Stomach (tissue), 8 donors: ENCODE measurements at regions not wholly inside any gene's neighbourhood (a gene's known extent, or its start where the extent isn't known, plus 50 kb on each side); places are given as distances from the start of the nearest gene placed in this dataset.

Source experiments
- DNase-seq, 2 donors: peaks; one replicate each; pipeline versions ENCODE4 v3.0.0 to v3.0.0-alpha.2; 2013 to 2019
- H3K27ac ChIP-seq, 5 donors: fragments of 200-600 bp in 4 of 5; sonication (generic) in 4 of 5; one replicate each; pipeline ENCODE4 v1.5.1; 2013 to 2019; ENCODE audit warnings: mild to moderate bottlenecking in 1 of 5, moderate library complexity in 1 of 5
- H3K27me3 ChIP-seq, 3 donors: fragments of 200-600 bp; sonication (generic); one replicate each; pipeline ENCODE4 v1.5.1; 2017 to 2019; ENCODE audit warnings: mixed run types in 1 of 3
- H3K36me3 ChIP-seq, 4 donors: fragments of 200-600 bp; sonication (generic); 1 replicate in 3 of 4; 2 replicates in 1 of 4; pipeline ENCODE4 v1.5.1; 2016 to 2019
- H3K4me1 ChIP-seq, 4 donors: fragments of 200-600 bp; sonication (generic); one replicate each; pipeline ENCODE4 v1.5.1; 2016 to 2019
- H3K4me3 ChIP-seq, 4 donors: fragments of 200-600 bp; sonication (generic) in 3 of 4; one replicate each; pipeline ENCODE4 v1.5.1; 2016 to 2019; ENCODE audit warnings: mild to moderate bottlenecking in 1 of 4
- H3K9me3 ChIP-seq, 4 donors: fragments of 200-600 bp; sonication (generic); one replicate each; pipeline ENCODE4 v1.5.1; 2016 to 2019
- EP300 ChIP-seq: sonication (generic); formaldehyde crosslinking; IDR thresholded peaks from one replicate; pipeline ENCODE4 v1.6.1; 2017; ENCODE audit warnings: antibody characterized with exemption
- POLR2A ChIP-seq, 4 donors: fragments of 450-650 bp; IDR thresholded peaks; one replicate each; pipeline ENCODE4 v1.6.1; 2016; ENCODE audit warnings: antibody characterized with exemption in 4 of 4, control low read depth in 2 of 4, mild to moderate bottlenecking in 1 of 4, moderate library complexity in 1 of 4
- POLR2AphosphoS5 ChIP-seq, 3 donors: sonication (generic); formaldehyde crosslinking; IDR thresholded peaks; one replicate each; pipeline ENCODE4 v1.6.1; 2016; ENCODE audit warnings: antibody characterized with exemption in 3 of 3
- WGBS, 5 donors: extraction: QIAGEN DNeasy Blood & Tissue Kit in 3 of 5; methylation state at CpG; one replicate each; pipeline versions ENCODE4 v1.1.5 to v1.1.7; 2013 to 2018; 5-methylcytosine and 5-hydroxymethylcytosine counted together
- intact Hi-C: fragments of 100-400 bp; cut with DNase I; formaldehyde crosslinking; loops from one replicate; pipeline ENCODE4 v1.15.1; 2023; ENCODE audit warnings: low total_unique reads
- TF ChIP-seq, protein P1 (sequence below), 7 experiments: fragments of 450-650 bp in 4 of 7; fragments of 200-600 bp in 3 of 7; sonication (generic) in 3 of 7; IDR thresholded peaks; one replicate each; pipeline ENCODE4 v1.5.1; 2016 to 2019; ENCODE audit warnings: antibody characterized with exemption in 7 of 7, control low read depth in 2 of 7, mild to moderate bottlenecking in 1 of 7
- donor health status: healthy with polysubstance abuse.
- donor health status: Bipolar disorder and iron deficiency.
- donor health status: healthy.

DNA sequence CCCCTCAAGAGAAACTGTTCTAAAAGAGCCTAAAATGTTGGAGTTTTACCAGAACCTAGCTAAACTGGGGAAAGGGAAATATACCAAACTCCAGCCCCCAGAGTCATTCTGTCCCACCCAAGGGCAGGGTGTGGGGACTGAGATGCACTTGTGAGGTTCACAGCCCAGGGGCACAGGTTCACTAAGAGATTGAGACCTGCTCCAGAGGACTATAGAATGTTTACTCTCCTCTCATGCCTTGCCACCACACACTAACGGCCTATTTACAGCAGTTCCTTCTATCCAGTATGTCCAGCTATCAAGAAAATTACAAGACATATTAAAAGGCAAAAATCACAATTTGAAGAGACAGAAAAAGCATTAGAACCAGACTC, 60.6 kb upstream of the PARP11 start:
- WGBS, 5 donors, result 35 to 69% (median 42%) methylated on average over 1 of the region's 1 CpG
- no peak for TF ChIP-seq EP300
- TF ChIP-seq POLR2AphosphoS5 (IDR thresholded peaks at IDR 0.05), result no peak
- TF ChIP-seq, protein P1, sequence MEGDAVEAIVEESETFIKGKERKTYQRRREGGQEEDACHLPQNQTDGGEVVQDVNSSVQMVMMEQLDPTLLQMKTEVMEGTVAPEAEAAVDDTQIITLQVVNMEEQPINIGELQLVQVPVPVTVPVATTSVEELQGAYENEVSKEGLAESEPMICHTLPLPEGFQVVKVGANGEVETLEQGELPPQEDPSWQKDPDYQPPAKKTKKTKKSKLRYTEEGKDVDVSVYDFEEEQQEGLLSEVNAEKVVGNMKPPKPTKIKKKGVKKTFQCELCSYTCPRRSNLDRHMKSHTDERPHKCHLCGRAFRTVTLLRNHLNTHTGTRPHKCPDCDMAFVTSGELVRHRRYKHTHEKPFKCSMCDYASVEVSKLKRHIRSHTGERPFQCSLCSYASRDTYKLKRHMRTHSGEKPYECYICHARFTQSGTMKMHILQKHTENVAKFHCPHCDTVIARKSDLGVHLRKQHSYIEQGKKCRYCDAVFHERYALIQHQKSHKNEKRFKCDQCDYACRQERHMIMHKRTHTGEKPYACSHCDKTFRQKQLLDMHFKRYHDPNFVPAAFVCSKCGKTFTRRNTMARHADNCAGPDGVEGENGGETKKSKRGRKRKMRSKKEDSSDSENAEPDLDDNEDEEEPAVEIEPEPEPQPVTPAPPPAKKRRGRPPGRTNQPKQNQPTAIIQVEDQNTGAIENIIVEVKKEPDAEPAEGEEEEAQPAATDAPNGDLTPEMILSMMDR (IDR thresholded peaks at IDR 0.05), result no peak
- no peak for TF ChIP-seq POLR2A (IDR thresholded peaks at IDR 0.05)
- Histone ChIP-seq H3K4me3 (no peak overlapping the region), H3K36me3 (no peaks in the 10 kb centered on the region), H3K27me3 (peaks cover 0 to 47% (median 0%) of the 10 kb centered on the region in 3 donors), H3K4me1 (no peaks in the 10 kb centered on the region), H3K27ac (no peak overlapping the region), H3K9me3 (no peaks in the 10 kb centered on the region)
- intact Hi-C loops, result no loop called here
- no peak for DNase-seq

DNA sequence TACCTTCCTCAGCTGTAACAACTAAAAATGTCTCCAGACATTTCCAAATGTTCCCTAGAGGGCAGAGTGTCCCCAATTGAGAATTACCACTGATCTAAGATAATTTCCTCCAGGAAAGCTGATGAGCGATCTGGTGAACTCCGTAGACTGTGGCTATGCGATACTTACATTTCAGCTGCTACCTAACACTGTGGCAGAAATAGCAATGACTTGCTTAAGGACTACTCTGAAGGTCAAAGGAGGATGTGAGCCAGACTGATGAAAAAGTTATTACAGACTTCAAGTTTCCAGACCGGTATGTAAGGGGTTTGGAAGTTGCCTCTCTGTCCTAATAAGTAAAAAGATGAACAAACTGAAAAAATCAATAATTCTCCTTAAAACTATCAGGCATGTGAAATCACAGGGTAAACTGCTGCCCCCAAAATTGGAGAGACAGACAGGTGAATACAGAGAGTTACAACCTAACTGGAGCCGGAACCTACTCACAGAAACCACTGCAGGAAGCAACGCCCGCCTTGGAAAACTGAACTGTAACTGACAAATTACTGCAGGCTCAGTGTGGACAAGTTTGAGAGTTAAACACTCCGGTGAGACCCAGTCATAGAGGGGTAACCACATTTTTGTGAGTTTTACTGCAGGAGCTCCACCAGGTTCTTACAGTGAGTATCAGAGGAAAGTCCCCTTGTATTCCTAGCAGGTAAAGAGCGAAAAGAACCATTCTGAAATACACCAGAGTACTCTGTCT, 60.0 kb upstream of the PARP11 start:
- Histone ChIP-seq H3K4me1 (no peaks in the 10 kb centered on the region), H3K9me3 (no peaks in the 10 kb centered on the region), H3K4me3 (no peak overlapping the region), H3K27ac (no peak overlapping the region), H3K36me3 (no peaks in the 10 kb centered on the region), H3K27me3 (peaks cover 0 to 53% (median 0%) of the 10 kb centered on the region in 3 donors)
- DNase-seq, result no peak
- intact Hi-C loops, result no loop called here
- TF ChIP-seq, protein P1 (IDR thresholded peaks at IDR 0.05), result no peak
- TF ChIP-seq POLR2AphosphoS5 (IDR thresholded peaks at IDR 0.05) (no peak), EP300 (no peak), POLR2A (IDR thresholded peaks at IDR 0.05) (no peak)
- 72 to 80% (median 79%) methylated on average over 9 of the region's 9 CpGs for WGBS, 5 donors

DNA sequence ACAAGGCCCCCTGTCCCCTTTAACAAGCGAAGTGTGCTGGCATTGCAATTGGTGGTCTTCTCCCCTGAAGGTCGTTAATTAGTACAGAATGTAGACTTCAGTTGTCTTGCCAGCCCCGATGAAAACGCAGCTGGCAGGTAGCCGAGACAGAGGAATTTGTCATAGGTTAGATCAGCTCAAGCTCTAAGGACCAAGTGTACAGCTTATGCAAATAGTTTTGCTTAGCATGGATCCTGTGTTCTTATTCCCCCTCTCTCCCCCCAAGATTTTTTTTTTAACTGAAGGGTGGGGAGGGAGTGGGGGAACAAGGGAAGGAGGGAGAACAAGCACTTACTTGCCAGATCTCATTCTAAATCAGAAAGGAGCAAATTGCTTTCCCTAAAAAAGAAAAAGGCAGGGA, 58.6 kb upstream of the PARP11 start:
- 20 to 41% (median 35%) methylated on average over 5 of the region's 5 CpGs for WGBS, 5 donors
- Histone ChIP-seq H3K27ac (no peak overlapping the region), H3K4me3 (no peak overlapping the region), H3K36me3 (no peaks in the 10 kb centered on the region), H3K4me1 (no peaks in the 10 kb centered on the region), H3K9me3 (no peaks in the 10 kb centered on the region), H3K27me3 (peaks cover 0 to 68% (median 0%) of the 10 kb centered on the region in 3 donors)
- DNase-seq, result peak in 1 of 2 donors; percentile 53
- TF ChIP-seq EP300 (no peak), POLR2AphosphoS5 (IDR thresholded peaks at IDR 0.05) (no peak), POLR2A (IDR thresholded peaks at IDR 0.05) (no peak)
- TF ChIP-seq, protein P1 (IDR thresholded peaks at IDR 0.05), result no peak
- intact Hi-C loops, result no loop called here

GRCh38 chr12:3931206-3931605, 58.0 kb upstream of the PARP11 start:
- no peak for TF ChIP-seq POLR2A (IDR thresholded peaks at IDR 0.05)
- no peak for TF ChIP-seq POLR2AphosphoS5 (IDR thresholded peaks at IDR 0.05)
- TF ChIP-seq, protein P1 (IDR thresholded peaks at IDR 0.05), result no peak
- TF ChIP-seq EP300, result no peak
- Histone ChIP-seq H3K36me3 (no peaks in the 10 kb centered on the region), H3K27me3 (peaks cover 0 to 68% (median 0%) of the 10 kb centered on the region in 3 donors), H3K27ac (no peak overlapping the region), H3K4me1 (no peaks in the 10 kb centered on the region), H3K9me3 (no peaks in the 10 kb centered on the region), H3K4me3 (no peak overlapping the region)
- WGBS, 5 donors, result 69 to 87% (median 73%) methylated on average over 4 of the region's 4 CpGs
- no peak for DNase-seq
- intact Hi-C loops, result no loop called here
